IPS-20b (cell line): ENCODE measurements at regions not wholly inside any gene's neighbourhood (a gene's known extent, or its start where the extent isn't known, plus 50 kb on each side); places are given as distances from the start of the nearest gene placed in this dataset.

Experiments used
- H3K27ac ChIP-seq: one replicate; pipeline ENCODE4 v1.5.1; 2013; ENCODE audit warnings: low read length
- H3K27me3 ChIP-seq: 2 replicates; pipeline ENCODE4 v1.6.1; 2013; ENCODE audit warnings: mild to moderate bottlenecking, low read length, inconsistent platforms; ENCODE audit not compliant: insufficient read depth
- H3K36me3 ChIP-seq: 2 replicates; pipeline ENCODE4 v1.6.1; 2013; ENCODE audit warnings: low read depth, mild to moderate bottlenecking, inconsistent platforms, low read length, moderate library complexity; ENCODE audit not compliant: insufficient read depth
- H3K4me1 ChIP-seq: 2 replicates; pipeline ENCODE4 v1.6.1; 2013; ENCODE audit warnings: mild to moderate bottlenecking, control low read depth, inconsistent platforms, low read length, moderate library complexity; ENCODE audit not compliant: insufficient read depth
- H3K4me3 ChIP-seq: 2 replicates; pipeline ENCODE4 v1.5.1; 2013; ENCODE audit warnings: mild to moderate bottlenecking, low read length, inconsistent platforms
- H3K9ac ChIP-seq: 2 replicates; pipeline ENCODE4 v1.6.1; 2013; ENCODE audit warnings: low read depth, mild to moderate bottlenecking, inconsistent platforms, low read length, moderate library complexity
- H3K9me3 ChIP-seq: 2 replicates; pipeline ENCODE4 v1.6.1; 2013; ENCODE audit warnings: mild to moderate bottlenecking, low read depth, low read length, inconsistent platforms; ENCODE audit not compliant: insufficient read depth

GRCh38 chrX:7269589-7269988 lies 121.6 kb upstream of the PUDP start:
- H3K36me3 ChIP-seq: no peaks in the 10 kb centered on the region
- H3K27ac ChIP-seq: no peak overlapping the region
- no peak overlapping the region for H3K9ac ChIP-seq
- H3K9me3 ChIP-seq: no peaks in the 10 kb centered on the region; the same call in 1 of the 2 replicates
- no peak overlapping the region for H3K4me3 ChIP-seq
- H3K27me3 ChIP-seq: no peaks in the 10 kb centered on the region
- no peaks in the 10 kb centered on the region for H3K4me1 ChIP-seq

GRCh38 chrX:7266288-7266687 lies 118.3 kb upstream of the PUDP start:
- H3K27me3 ChIP-seq: no peaks in the 10 kb centered on the region
- no peaks in the 10 kb centered on the region for H3K4me1 ChIP-seq
- H3K9me3 ChIP-seq: no peaks in the 10 kb centered on the region; the same call in 1 of the 2 replicates
- H3K36me3 ChIP-seq: no peaks in the 10 kb centered on the region
- H3K27ac ChIP-seq: no peak overlapping the region
- H3K4me3 ChIP-seq: no peak overlapping the region
- no peak overlapping the region for H3K9ac ChIP-seq

GRCh38 chrX:7264399-7264798 lies 116.4 kb upstream of the PUDP start:
- H3K9me3 ChIP-seq: no peaks in the 10 kb centered on the region; the same call in 1 of the 2 replicates
- H3K4me1 ChIP-seq: no peaks in the 10 kb centered on the region
- no peak overlapping the region for H3K9ac ChIP-seq
- no peaks in the 10 kb centered on the region for H3K27me3 ChIP-seq
- no peak overlapping the region for H3K4me3 ChIP-seq
- no peak overlapping the region for H3K27ac ChIP-seq
- H3K36me3 ChIP-seq: no peaks in the 10 kb centered on the region

- Histone ChIP-seq H3K9me3 (no peaks in the 10 kb centered on the region; the same call in 1 of the 2 replicates), H3K9ac (no peak overlapping the region), H3K4me3 (no peak overlapping the region), H3K27me3 (no peaks in the 10 kb centered on the region), H3K27ac (no peak overlapping the region), H3K4me1 (no peaks in the 10 kb centered on the region), H3K36me3 (no peaks in the 10 kb centered on the region)
Observed at GRCh38 chrX:7263961-7264360, 116.0 kb upstream of the PUDP start.

GRCh38 chrX:7263330-7263729 lies 115.4 kb upstream of the PUDP start:
- H3K36me3 ChIP-seq: no peaks in the 10 kb centered on the region
- no peaks in the 10 kb centered on the region for H3K27me3 ChIP-seq
- no peaks in the 10 kb centered on the region for H3K4me1 ChIP-seq
- no peak overlapping the region for H3K9ac ChIP-seq
- no peaks in the 10 kb centered on the region; the same call in 1 of the 2 replicates for H3K9me3 ChIP-seq
- no peak overlapping the region for H3K4me3 ChIP-seq
- no peak overlapping the region for H3K27ac ChIP-seq

- Histone ChIP-seq H3K9me3 (no peaks in the 10 kb centered on the region; the same call in 1 of the 2 replicates), H3K27ac (no peak overlapping the region), H3K4me1 (no peaks in the 10 kb centered on the region), H3K9ac (no peak overlapping the region), H3K36me3 (no peaks in the 10 kb centered on the region), H3K27me3 (no peaks in the 10 kb centered on the region), H3K4me3 (no peak overlapping the region)
Observed at GRCh38 chrX:7262551-7262950, 114.6 kb upstream of the PUDP start.

GRCh38 chrX:7261672-7262332 lies 113.8 kb upstream of the PUDP start:
- H3K4me1 ChIP-seq: no peaks in the 10 kb centered on the region
- H3K27ac ChIP-seq: no peak overlapping the region
- no peak overlapping the region for H3K9ac ChIP-seq
- no peaks in the 10 kb centered on the region for H3K36me3 ChIP-seq
- no peaks in the 10 kb centered on the region for H3K27me3 ChIP-seq
- H3K9me3 ChIP-seq: no peaks in the 10 kb centered on the region
- H3K4me3 ChIP-seq: no peak overlapping the region

GRCh38 chrX:7254144-7254543 lies 106.2 kb upstream of the PUDP start:
- no peak overlapping the region for H3K4me3 ChIP-seq
- no peaks in the 10 kb centered on the region for H3K9me3 ChIP-seq
- no peak overlapping the region for H3K9ac ChIP-seq
- H3K36me3 ChIP-seq: no peaks in the 10 kb centered on the region
- no peaks in the 10 kb centered on the region for H3K4me1 ChIP-seq
- H3K27me3 ChIP-seq: no peaks in the 10 kb centered on the region
- H3K27ac ChIP-seq: no peak overlapping the region

- Histone ChIP-seq H3K9me3 (no peaks in the 10 kb centered on the region), H3K4me1 (no peaks in the 10 kb centered on the region), H3K9ac (no peak overlapping the region), H3K4me3 (no peak overlapping the region), H3K36me3 (no peaks in the 10 kb centered on the region), H3K27me3 (no peaks in the 10 kb centered on the region), H3K27ac (no peak overlapping the region)
Observed at GRCh38 chrX:7253565-7253964, 105.6 kb upstream of the PUDP start.

GRCh38 chrX:7252013-7252610 lies 104.2 kb upstream of the PUDP start:
- Histone ChIP-seq H3K4me3 (no peak overlapping the region), H3K27me3 (no peaks in the 10 kb centered on the region), H3K4me1 (no peaks in the 10 kb centered on the region; the same call in 1 of the 2 replicates), H3K9me3 (no peaks in the 10 kb centered on the region), H3K27ac (no peak overlapping the region), H3K36me3 (no peaks in the 10 kb centered on the region), H3K9ac (no peak overlapping the region)

GRCh38 chrX:7247346-7247745 lies 99.4 kb upstream of the PUDP start:
- no peaks in the 10 kb centered on the region for H3K9me3 ChIP-seq
- H3K4me3 ChIP-seq: no peak overlapping the region
- no peaks in the 10 kb centered on the region for H3K27me3 ChIP-seq
- no peaks in the 10 kb centered on the region; the same call in 1 of the 2 replicates for H3K4me1 ChIP-seq
- H3K36me3 ChIP-seq: no peaks in the 10 kb centered on the region
- no peak overlapping the region for H3K9ac ChIP-seq
- H3K27ac ChIP-seq: no peak overlapping the region

GRCh38 chrX:7244405-7244804 lies 96.5 kb upstream of the PUDP start:
- Histone ChIP-seq H3K9ac (no peak overlapping the region), H3K27me3 (no peaks in the 10 kb centered on the region), H3K9me3 (no peaks in the 10 kb centered on the region), H3K27ac (no peak overlapping the region), H3K4me1 (no peaks in the 10 kb centered on the region; the same call in 1 of the 2 replicates), H3K4me3 (no peak overlapping the region), H3K36me3 (no peaks in the 10 kb centered on the region)
